GF-D8 (cell line): ENCODE measurements at regions not wholly inside any gene's neighbourhood (a gene's known extent, or its start where the extent isn't known, plus 50 kb on each side); places are given as distances from the start of the nearest gene placed in this dataset.
A peak's percentile ranks its signal among the peaks of the same experiment; 100 is the strongest.
"Not testable (repeated sequence)": the region's sequence is repeated elsewhere in the genome, so short reads cannot be mapped to it uniquely, and the experiment has no call there.

Source experiments
- DNase-seq: peaks from one replicate; lab custom pipeline; 2025; lab: John Stamatoyannopoulos, UW

DNA sequence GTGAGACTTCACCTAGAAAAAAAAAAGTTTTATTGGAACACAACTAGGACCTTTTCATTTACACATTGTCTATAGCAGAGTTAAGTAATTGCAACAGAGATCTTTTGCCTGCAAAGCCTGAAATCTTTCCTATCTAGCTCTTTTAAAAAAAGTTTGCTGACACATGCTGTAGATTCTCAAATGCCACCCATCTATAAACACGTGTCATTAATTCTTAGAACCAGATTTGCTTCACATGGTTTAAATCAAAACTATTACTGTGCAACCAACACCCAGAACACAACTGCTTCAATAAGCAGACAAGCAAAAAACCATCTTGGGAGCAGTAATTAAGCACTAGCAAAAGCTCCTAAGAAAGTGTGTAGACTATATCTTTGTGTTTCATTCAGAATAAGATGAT, 55.0 kb downstream of the OXSM start:
- no peak for DNase-seq

DNA sequence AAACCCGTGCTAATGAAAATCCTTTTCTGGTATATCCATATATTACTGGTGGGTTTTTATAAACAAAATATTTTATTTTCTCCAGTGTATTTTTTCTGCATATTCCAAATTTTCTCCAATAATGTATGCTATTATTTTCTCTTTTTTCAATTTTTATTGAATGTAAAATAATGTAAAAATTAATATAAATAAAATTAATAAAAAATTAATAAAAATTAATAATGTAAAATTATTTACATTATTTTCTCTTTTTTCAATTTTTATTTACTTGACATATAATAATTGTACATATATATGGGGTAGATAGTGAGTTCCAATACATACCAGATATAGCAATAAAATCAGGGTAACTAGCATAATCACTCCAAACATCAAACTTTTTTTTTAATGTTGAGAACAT, 56.4 kb downstream of the OXSM start:
- no peak for DNase-seq

GRCh38 chr3:25849091-25849490, 59.2 kb downstream of the OXSM start:
- no peak for DNase-seq

DNA sequence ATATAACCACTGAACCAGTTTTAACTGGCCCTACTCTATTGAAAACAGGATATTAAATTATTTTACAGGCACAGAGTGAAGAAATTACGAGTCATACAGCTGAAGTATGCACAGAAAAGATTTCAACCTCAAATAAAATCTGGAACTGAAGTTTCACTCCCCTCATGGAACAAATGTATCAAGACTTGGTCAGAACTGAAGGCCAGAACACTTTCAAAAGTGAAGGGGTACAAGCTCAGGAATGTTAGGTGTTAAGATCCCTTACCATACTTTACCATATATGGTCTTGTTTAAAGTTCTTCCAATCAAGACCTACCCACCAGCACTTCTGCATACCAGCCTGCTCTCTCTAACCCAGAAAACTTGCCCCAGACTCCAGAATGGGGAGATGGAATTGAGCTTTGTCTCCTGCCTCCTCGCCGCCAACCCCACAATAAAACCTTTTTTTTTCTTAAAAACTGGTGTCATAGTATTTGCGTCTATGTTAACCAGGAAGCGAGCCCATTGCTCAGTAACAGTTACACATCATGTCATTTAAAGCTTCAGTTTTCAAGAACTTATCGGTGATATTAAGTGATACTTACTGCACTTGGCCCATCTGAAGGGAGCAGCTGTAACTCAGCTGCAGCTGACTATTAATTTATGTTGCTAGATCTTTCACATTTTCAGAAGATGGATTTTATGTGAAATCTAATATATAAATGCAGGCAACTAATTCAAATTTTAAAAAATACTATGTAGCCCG, 59.9 kb downstream of the OXSM start:
- DNase-seq: no peak

GRCh38 chr3:25851693-25852259, 61.9 kb downstream of the OXSM start:
- not testable (repeated sequence) for DNase-seq

- DNase-seq: no peak
These were observed 64.3 kb downstream of the OXSM start for GRCh38 chr3:25854214-25854613.

GRCh38 chr3:25854635-25855034, 64.7 kb downstream of the OXSM start:
- DNase-seq: no peak

DNA sequence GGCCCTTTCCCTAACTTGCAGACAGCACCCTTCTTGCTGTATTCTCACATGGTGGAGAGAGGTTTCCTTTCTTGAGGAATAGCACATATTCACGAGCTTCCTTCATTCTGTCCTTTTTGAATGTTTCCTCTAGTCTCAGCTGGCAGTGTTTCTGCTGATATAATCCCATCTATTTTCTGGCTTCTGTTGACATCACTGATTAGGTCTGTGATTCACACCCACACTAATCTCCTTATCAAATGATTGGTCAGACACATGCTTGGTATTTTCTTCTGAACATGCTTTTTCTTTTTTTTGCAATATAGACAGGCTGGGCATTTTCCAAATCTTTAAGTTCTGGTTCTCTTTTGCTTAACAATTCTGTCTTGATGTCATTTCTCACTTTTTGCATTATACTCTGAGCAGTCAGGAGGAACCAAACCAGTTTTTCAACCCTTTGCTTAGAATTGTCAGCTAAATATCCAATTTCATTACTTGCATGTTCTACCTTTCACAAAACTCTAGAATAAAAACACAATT, 65.4 kb downstream of the OXSM start:
- DNase-seq: no peak

DNA sequence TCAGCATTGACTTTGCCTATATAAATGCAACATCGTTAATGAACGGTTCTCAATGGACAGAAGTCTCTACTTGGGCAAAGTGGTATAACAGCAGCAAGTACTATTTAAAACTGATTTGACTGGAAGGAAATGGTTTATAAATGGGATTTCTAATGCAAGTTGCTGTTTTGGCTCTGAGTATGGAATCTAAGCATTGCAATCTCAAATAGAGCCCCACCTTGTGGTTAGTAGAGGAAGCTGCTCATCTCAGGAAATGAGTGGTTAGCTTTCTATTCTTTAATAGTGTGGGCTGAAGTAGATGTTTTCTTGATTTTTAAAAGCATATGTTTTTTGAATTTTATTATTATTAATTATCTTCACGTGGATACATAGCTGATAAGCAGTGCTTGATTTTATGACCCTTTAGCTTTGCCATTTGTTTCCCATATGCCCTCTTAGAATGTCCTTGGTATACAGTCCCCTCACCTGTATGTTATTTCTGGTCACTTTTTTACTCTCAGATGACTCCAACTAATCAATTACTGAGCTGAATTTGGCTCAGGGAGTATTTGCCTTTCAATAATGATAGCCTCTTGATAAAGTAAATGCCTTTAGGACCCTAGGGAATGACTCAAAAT, 67.1 kb downstream of the OXSM start:
- peak; percentile 22 for DNase-seq

DNA sequence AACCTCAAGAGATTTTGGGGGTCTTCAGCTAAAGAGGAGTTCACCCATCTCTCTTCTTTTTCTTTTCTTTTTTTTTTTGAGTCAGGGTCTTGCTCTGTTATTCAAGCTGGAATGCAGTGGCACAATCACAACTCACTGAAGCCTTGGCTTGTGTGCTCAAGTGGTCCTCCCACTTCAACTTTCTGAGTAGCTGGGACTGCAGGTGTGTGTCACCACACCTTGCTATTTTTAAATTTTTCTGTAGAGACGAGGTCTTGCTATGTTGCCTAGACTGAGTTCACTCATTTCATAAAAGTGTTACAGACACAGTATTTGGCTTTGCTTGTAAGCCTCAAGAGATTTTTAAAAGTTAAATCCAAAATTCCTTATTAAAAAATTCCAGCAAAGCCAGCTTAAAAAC, 71.7 kb downstream of the OXSM start:
- DNase-seq: no peak

DNA sequence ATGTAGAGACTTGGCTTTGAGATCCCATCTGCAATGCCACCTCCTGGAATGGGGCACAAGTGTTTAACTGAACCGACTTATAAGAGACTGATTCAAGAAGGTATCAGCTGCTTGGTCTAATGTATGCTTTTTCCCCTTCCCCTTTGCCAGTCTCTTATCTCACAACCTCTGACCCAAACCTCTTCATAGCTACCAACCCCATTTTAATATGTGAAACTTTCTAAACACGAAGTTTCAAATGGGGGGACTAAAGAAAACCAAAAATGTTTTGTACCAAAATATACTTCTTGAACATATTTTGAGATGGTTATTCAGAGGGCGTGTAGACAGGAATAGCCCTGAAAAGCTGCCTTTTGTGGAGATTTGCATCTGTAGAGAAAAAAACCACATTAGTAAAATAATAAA, 73.1 kb downstream of the OXSM start:
- no peak for DNase-seq

DNA sequence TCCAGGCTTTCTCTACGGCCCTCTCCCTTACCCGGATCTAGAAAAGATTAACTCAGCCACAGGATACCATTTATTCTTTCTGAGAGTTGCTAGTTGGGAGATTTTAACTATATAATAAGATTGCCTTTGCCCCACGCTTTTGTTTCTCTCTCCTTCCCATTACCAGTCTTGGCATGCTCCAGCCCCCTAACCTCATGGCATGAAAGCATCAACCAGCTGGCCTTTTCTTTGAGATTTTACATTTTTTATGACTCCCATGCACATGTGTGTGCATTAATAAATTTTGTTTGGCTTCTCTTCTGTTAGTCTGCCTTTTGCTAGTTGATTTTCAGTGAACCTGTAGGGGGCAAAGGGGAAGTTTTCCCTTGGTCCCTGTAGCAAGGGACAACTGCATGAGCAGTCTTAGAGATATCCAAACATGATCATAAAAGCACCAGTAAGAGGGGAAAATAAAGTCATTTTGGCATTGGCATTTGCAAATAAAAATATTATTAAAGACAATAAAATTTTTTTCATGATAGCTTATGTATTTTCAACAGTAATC, 73.6 kb downstream of the OXSM start:
- DNase-seq: no peak

GRCh38 chr3:25870452-25870851, 80.6 kb downstream of the OXSM start:
- no peak for DNase-seq

- no peak for DNase-seq
These were observed 82.4 kb downstream of the OXSM start for GRCh38 chr3:25872200-25872877.

DNA sequence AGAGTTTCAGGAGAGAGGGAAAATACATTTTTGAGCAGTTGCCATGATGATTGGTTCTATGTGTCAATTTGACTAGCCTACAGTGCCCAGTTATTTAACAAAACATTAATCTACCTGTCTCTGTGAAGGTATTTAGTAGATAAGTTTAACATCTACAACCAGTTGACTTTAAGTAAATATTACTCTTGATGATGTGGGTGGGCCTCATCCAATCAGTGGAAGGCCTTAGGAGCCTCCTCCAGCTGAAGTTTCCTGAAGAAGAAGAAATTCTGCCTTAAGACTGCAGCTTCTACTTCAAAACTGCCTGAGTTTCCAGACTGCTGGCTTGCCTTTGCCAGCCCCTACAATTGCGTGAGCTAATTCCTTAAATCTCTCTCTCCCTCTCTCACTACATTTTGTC, 93.6 kb downstream of the OXSM start:
- DNase-seq: no peak

GRCh38 chr3:25884981-25885380, 95.1 kb downstream of the OXSM start:
- DNase-seq: no peak

DNA sequence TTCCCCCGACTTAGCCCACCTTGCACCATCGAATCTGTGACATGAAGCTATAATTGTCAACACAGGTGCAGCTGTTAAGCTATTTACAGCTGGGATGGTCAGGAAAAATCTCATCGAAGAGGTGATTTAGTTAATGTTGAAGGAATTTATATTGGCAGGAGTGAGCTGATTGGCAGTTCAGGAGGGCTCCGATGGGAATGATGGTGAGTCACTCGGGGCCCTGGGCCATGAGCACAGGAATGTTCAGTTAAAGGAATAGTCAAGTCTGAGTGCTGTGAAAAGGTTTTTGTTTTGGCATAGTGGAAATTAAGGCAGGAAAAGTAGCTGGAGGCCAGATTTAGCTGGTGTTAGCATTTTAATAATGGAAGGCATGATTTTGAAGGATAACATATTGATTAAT, 95.7 kb downstream of the OXSM start:
- no peak for DNase-seq

DNA sequence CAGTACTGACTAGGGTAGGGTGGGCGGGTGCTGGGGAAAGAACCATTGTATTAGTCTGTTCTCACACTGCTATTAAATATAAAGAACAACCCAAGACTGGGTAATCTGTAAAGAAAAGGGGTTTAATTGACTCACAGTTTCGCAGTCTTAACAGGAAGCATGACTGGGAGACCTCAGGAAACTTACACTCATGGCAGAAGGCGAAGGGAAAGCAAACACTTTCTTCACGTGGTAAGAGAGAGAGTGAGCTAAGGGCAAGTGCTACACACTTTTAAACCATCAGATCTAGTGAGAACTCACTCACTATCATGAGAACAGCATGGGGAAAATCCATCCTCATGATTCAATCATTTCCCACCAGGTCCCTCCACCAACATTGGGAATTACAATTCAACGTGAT, 98.0 kb downstream of the OXSM start:
- no peak for DNase-seq

GRCh38 chr3:25888892-25889524, 99.1 kb downstream of the OXSM start:
- DNase-seq: no peak

DNA sequence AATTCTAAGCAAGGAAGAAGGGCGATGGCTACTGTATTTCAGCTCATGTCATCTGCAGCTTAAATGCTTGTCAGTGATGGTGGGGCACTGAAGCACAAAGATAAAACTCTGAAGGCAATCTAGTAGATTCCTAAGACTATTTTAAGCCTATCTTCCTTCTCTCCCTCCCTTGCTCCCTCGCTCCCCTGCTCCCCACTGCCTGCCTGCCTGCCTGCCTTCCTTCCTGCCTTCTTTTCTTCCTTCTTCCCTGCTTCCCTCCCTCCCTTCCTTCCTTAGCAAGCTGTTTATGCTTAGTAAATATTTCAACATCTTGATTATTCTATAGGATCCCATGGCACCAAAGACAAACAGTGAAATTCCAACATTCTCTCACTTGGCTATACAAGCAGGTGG, 99.6 kb downstream of the OXSM start:
- DNase-seq: no peak

DNA sequence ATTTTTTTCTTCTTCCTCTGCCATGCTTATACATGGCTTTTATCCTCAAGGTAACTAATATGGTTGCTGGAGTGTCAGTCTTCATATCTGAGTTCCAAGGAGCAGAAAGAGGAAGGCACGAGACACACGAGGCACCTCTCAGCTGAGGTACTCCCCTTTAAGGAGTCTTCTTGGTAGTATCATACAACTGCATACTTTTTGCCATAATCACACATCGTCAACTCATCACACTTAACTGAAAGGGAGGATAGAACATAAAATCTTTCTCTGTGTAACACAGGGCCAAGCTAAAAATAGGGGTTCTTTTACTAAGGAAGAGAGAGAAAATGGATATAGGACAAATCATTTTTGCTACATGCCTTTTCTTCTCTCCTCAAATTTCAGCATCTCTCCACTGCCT, 104.2 kb downstream of the OXSM start:
- no peak for DNase-seq

- no peak for DNase-seq
These were observed 105.1 kb downstream of the OXSM start for GRCh38 chr3:25895031-25895430.
